Naive thymus-derived CD4-positive, alpha-beta T cell (primary cell): ENCODE measurements at regions not wholly inside any gene's neighbourhood (a gene's known extent, or its start where the extent isn't known, plus 50 kb on each side); places are given as distances from the start of the nearest gene placed in this dataset.

Experiments used
- ATAC-seq: fragments of 150-1000 bp; cut with Tn5 transposase; 2 replicates; pipeline ENCODE4 v1.10.0; 2021; ENCODE audit warnings: mild to moderate bottlenecking, moderate library complexity
- CTCF ChIA-PET: fragments of 350-600 bp; sonication (Branson Sonifier 250); formaldehyde crosslinking; loops from one replicate; lab custom pipeline; 2021; ENCODE audit warnings: antibody characterized with exemption; lab: Charles Lee
- POLR2A ChIA-PET: fragments of 350-600 bp; sonication (Branson Sonifier 250); formaldehyde crosslinking; loops from one replicate; lab custom pipeline; 2021; ENCODE audit warnings: antibody characterized with exemption, inconsistent platforms; lab: Charles Lee
- DNase-seq, 9 donors: peaks; one replicate each; pipeline versions ENCODE4 v3.0.0 to v3.0.0-alpha.2; 2020 to 2022; ENCODE audit warnings: mixed read lengths in 1 of 9
- H3K27ac ChIP-seq: one replicate; pipeline ENCODE4 v1.7.0; 2013; ENCODE audit warnings: mild to moderate bottlenecking, low read depth, low read length, moderate library complexity
- H3K27me3 ChIP-seq, 2 donors: one replicate each; pipeline ENCODE4 v1.7.0; 2013; ENCODE audit warnings: low read length in 2 of 2, mild to moderate bottlenecking in 2 of 2, moderate library complexity in 2 of 2; ENCODE audit not compliant: control insufficient read depth in 2 of 2, insufficient read depth in 2 of 2
- H3K36me3 ChIP-seq, 3 experiments: 1 replicate in 2 of 3; 2 replicates in 1 of 3; pipeline ENCODE4 v1.7.0; 2013; ENCODE audit warnings: low read length in 3 of 3, mild to moderate bottlenecking in 3 of 3, moderate library complexity in 1 of 3; ENCODE audit not compliant: insufficient read depth in 3 of 3, control insufficient read depth in 2 of 3
- H3K4me1 ChIP-seq, 2 donors: one replicate each; pipeline ENCODE4 v1.7.0; 2013; ENCODE audit warnings: low read length in 2 of 2, mild to moderate bottlenecking in 2 of 2, moderate library complexity in 1 of 2; ENCODE audit not compliant: control insufficient read depth in 2 of 2, insufficient read depth in 2 of 2
- H3K4me3 ChIP-seq: 2 replicates; pipeline ENCODE4 v1.7.0; 2013; ENCODE audit warnings: mild to moderate bottlenecking, low read length
- H3K9me3 ChIP-seq, 3 experiments: 1 replicate in 2 of 3; 2 replicates in 1 of 3; pipeline ENCODE4 v1.7.0; 2013; ENCODE audit warnings: low read length in 3 of 3; ENCODE audit not compliant: control insufficient read depth in 2 of 3
- H3K27ac Mint-ChIP-seq, 9 donors: one replicate each; pipeline ENCODE4 v1.8.0; 2020 to 2022; ENCODE audit warnings: mixed read lengths in 9 of 9, mild to moderate bottlenecking in 8 of 9, moderate library complexity in 5 of 9, inconsistent platforms in 2 of 9
- H3K27me3 Mint-ChIP-seq, 5 donors: one replicate each; pipeline ENCODE4 v1.8.0; 2021 to 2022; ENCODE audit warnings: mixed read lengths in 5 of 5, mild to moderate bottlenecking in 1 of 5
- H3K36me3 Mint-ChIP-seq, 5 donors: one replicate each; pipeline ENCODE4 v1.8.0; 2020 to 2022; ENCODE audit warnings: mixed read lengths in 5 of 5, mild to moderate bottlenecking in 3 of 5, inconsistent platforms in 1 of 5
- H3K4me1 Mint-ChIP-seq, 7 donors: one replicate each; pipeline ENCODE4 v1.8.0; 2020 to 2022; ENCODE audit warnings: mixed read lengths in 7 of 7, mild to moderate bottlenecking in 3 of 7, inconsistent platforms in 1 of 7
- H3K4me3 Mint-ChIP-seq, 10 donors: one replicate each; pipeline ENCODE4 v1.8.0; 2020 to 2022; ENCODE audit warnings: mild to moderate bottlenecking in 10 of 10, mixed read lengths in 10 of 10, moderate library complexity in 6 of 10, inconsistent platforms in 2 of 10
- H3K9me3 Mint-ChIP-seq, 11 donors: one replicate each; pipeline ENCODE4 v1.8.0; 2020 to 2022; ENCODE audit warnings: mixed read lengths in 11 of 11, mild to moderate bottlenecking in 4 of 11, inconsistent platforms in 1 of 11, moderate library complexity in 1 of 11
- intact Hi-C, 2 donors: fragments of 100-400 bp; cut with micrococcal nuclease; formaldehyde crosslinking; loops; one replicate each; pipeline ENCODE4 v1.15.1; 2023

DNA sequence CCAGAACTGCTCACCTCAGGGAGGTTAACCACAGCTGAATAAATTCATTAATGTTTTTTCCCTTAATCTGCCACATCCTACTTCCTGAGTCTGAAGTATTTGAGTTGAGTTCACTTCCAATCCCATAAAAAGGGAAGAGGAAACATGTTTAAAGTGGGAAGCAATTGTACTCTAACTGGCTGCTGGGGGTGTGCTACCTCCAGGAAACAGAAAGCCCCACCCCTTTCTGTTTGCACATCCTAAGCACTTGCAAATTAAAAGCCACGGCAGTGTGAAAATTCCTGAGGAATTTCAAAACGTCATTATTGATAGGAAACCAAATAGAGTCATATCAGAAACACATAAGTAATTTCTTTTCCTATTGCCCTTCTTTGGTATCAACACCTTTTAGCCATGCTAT is 307.0 kb upstream of the NR5A2 start:
- CTCF ChIA-PET, result no interaction called here
- no peak for ATAC-seq

DNA sequence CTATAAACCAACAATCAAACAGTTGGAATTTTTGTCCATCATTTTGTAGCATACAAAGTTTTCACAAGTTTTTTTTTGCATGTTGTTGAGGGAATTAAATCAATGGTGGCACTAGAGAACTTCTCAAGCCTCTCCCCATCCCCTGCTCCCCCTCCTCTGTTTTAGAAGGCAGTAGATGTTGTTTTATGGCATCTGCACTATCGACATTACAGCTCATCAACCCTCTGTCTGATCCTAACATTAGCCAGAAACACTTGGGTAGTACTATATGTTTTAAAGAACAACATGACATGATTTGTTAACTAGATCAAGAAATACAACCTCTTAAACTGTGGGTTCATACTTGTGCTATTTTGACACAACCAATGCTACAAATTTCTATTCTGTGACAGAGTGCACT is 306.5 kb upstream of the NR5A2 start:
- Mint-ChIP-seq H3K27me3 (peaks cover 3 to 20% (median 8%) of the 10 kb centered on the region in 5 donors), H3K27ac (no peak overlapping the region), H3K4me1 (peaks cover 0 to 5% (median 0%) of the 10 kb centered on the region in 7 donors), H3K9me3 (peaks cover 0 to 2% (median 0%) of the 10 kb centered on the region in 11 donors), H3K4me3 (no peak overlapping the region), H3K36me3 (no peaks in the 10 kb centered on the region)
- Histone ChIP-seq H3K9me3 (no peaks in the 10 kb centered on the region), H3K36me3 (no peaks in the 10 kb centered on the region), H3K27me3 (no peaks in the 10 kb centered on the region), H3K4me3 (no peak overlapping the region), H3K27ac (no peak overlapping the region), H3K4me1 (no peaks in the 10 kb centered on the region)
- intact Hi-C loops, result no loop called here
- CTCF ChIA-PET, result no interaction called here
- ATAC-seq, result no peak
- POLR2A ChIA-PET, result no interaction called here
- DNase-seq, result no peak

More for the DNA sequence above, 307.0 kb upstream of the NR5A2 start:
- no peak overlapping the region for H3K27ac Mint-ChIP-seq
- no peak overlapping the region for H3K4me3 ChIP-seq
- no peaks in the 10 kb centered on the region for H3K36me3 Mint-ChIP-seq
- peaks cover 0 to 2% (median 0%) of the 10 kb centered on the region in 11 donors for H3K9me3 Mint-ChIP-seq
- intact Hi-C loops, result no loop called here
- peaks cover 0 to 20% (median 7%) of the 10 kb centered on the region in 5 donors for H3K27me3 Mint-ChIP-seq
- no peak overlapping the region for H3K4me3 Mint-ChIP-seq
- no peaks in the 10 kb centered on the region for H3K36me3 ChIP-seq
- no peak for DNase-seq
- POLR2A ChIA-PET, result no interaction called here
- peaks cover 0 to 5% (median 0%) of the 10 kb centered on the region in 7 donors for H3K4me1 Mint-ChIP-seq
- H3K27me3 ChIP-seq, result no peaks in the 10 kb centered on the region
- H3K9me3 ChIP-seq, result no peaks in the 10 kb centered on the region
- H3K4me1 ChIP-seq, result no peaks in the 10 kb centered on the region
- H3K27ac ChIP-seq, result no peak overlapping the region

DNA sequence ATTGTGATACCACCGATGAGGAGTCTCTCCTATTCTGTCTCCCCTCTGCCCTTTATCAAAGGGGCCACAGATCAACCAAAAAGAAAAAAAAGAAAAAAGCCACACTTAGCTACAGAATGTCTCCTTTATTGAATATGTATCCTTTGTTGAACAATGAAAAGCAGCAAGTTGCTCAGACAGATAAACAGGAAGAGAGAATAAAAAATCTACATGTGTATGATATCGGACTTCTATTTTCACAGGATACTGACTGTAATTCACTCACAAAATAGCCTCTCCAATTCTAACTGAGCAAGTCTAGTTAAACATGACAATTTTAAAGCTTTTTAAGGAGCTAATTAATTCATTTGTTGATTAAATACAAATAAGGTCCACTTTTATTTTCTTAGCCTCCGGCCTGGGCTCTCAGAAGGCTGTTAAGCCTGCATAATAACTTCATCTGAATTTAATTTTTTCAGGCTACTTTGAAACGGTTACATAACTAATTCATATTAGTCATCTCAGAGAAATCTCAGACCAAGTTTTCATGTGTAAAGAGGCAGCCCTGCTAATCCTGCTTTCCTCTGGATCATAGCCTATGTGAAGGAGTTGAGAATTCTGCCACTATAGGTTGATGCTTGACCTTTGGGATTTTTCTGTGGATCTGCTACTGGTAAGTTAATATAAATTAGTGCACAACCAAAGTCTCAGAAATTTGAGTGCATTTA is 304.1 kb upstream of the NR5A2 start:
- ChIA-PET POLR2A (no interaction called here), CTCF (no interaction called here)
- no peak for DNase-seq
- Mint-ChIP-seq H3K4me3 (no peak overlapping the region), H3K27me3 (peaks cover 5 to 26% (median 17%) of the 10 kb centered on the region in 5 donors), H3K36me3 (no peaks in the 10 kb centered on the region), H3K9me3 (peaks cover 0 to 4% (median 0%) of the 10 kb centered on the region in 11 donors), H3K27ac (no peak overlapping the region), H3K4me1 (peaks cover 0 to 5% (median 0%) of the 10 kb centered on the region in 7 donors)
- intact Hi-C loops, result no loop called here
- Histone ChIP-seq H3K27me3 (no peaks in the 10 kb centered on the region), H3K9me3 (no peaks in the 10 kb centered on the region), H3K36me3 (no peaks in the 10 kb centered on the region), H3K4me3 (no peak overlapping the region), H3K27ac (no peak overlapping the region), H3K4me1 (no peaks in the 10 kb centered on the region)
- no peak for ATAC-seq

DNA sequence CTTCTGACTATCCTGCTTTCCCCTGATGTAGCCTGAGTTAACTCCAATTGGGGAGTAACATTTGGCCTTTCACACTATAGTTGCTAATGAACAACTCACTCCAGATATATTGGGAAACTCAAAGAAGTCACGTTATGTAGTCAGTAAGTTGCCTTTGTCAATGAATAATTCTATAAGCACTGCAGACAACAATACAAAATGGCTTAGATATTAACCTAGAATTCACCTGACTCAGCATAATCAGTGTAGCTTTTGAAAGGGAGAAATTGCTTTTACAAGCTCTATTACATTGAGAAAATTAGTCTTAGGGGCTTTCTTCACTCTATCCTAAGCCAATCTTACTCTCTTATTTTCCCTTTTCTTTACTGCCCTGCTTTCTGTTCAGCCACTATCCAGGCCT is 303.5 kb upstream of the NR5A2 start:
- Histone ChIP-seq H3K4me3 (no peak overlapping the region), H3K9me3 (no peaks in the 10 kb centered on the region), H3K27me3 (no peaks in the 10 kb centered on the region), H3K27ac (no peak overlapping the region), H3K4me1 (no peaks in the 10 kb centered on the region), H3K36me3 (no peaks in the 10 kb centered on the region)
- H3K27ac Mint-ChIP-seq, result no peak overlapping the region
- H3K27me3 Mint-ChIP-seq, result peaks cover 5 to 23% (median 18%) of the 10 kb centered on the region in 5 donors
- no peaks in the 10 kb centered on the region for H3K36me3 Mint-ChIP-seq
- peaks cover 0 to 5% (median 0%) of the 10 kb centered on the region in 7 donors for H3K4me1 Mint-ChIP-seq
- peaks cover 0 to 2% (median 0%) of the 10 kb centered on the region in 11 donors for H3K9me3 Mint-ChIP-seq
- intact Hi-C loops, result no loop called here
- no peak for ATAC-seq
- DNase-seq, result no peak
- POLR2A ChIA-PET, result no interaction called here
- CTCF ChIA-PET, result no interaction called here
- H3K4me3 Mint-ChIP-seq, result no peak overlapping the region

DNA sequence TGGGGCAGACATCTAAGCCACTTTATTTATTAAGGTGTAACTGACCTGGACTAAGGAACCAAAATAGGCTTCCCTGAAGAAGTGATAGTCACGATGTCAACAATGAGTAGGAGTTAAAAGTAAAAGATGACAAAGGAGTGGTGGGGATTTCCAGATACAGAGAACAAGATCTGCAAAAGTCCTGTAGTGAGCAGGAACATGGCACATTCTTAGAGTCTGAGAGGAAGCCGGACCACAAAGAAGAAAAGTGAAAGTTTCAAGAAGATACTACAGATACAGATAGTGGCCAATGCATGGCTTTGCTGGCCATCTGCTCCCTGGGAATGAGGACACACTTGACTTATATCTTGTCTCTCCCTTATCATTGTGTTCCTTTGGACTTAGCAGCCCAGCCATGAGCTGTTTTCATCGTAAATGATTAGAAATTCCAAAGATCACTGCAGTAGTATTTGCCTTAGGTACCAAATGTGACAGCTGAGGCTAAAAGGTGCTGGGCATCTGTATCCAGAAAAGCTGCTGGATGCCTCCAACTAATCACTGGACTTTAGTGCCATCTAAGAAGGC is 302.4 kb upstream of the NR5A2 start:
- peaks cover 5 to 23% (median 16%) of the 10 kb centered on the region in 5 donors for H3K27me3 Mint-ChIP-seq
- ChIA-PET CTCF (no interaction called here), POLR2A (no interaction called here)
- DNase-seq, result no peak
- Histone ChIP-seq H3K4me3 (no peak overlapping the region), H3K27ac (no peak overlapping the region), H3K27me3 (no peaks in the 10 kb centered on the region), H3K9me3 (no peaks in the 10 kb centered on the region), H3K4me1 (no peaks in the 10 kb centered on the region), H3K36me3 (no peaks in the 10 kb centered on the region)
- peaks cover 0 to 5% (median 0%) of the 10 kb centered on the region in 7 donors for H3K4me1 Mint-ChIP-seq
- H3K4me3 Mint-ChIP-seq, result no peak overlapping the region
- no peaks in the 10 kb centered on the region for H3K36me3 Mint-ChIP-seq
- no peak for ATAC-seq
- no peak overlapping the region for H3K27ac Mint-ChIP-seq
- H3K9me3 Mint-ChIP-seq, result peaks cover 0 to 2% (median 0%) of the 10 kb centered on the region in 11 donors
- intact Hi-C loops, result no loop called here

DNA sequence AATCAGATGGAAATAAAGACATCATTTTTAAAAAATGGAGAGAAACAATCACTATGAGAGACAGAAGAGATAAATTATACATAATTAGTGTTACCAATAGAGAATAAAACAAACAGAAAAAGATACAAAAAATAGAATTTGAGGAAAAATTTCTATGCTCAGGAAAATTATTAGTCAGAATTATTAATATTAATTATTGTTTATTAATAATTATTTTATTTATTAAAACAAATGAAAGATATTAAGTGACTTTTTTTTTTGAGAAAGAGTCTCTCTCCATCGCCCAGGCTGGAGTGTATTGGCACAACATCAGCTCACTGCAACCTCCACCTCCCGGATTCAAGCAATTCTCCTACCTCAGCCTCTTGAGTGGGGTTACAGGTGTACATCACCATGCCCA is 299.8 kb upstream of the NR5A2 start:
- Mint-ChIP-seq H3K4me1 (peaks cover 0 to 5% (median 0%) of the 10 kb centered on the region in 7 donors), H3K27ac (no peak overlapping the region), H3K9me3 (peaks cover 0 to 5% (median 0%) of the 10 kb centered on the region in 11 donors), H3K27me3 (peaks cover 4 to 32% (median 19%) of the 10 kb centered on the region in 5 donors), H3K4me3 (no peak overlapping the region), H3K36me3 (no peaks in the 10 kb centered on the region)
- intact Hi-C loops, result no loop called here
- no peaks in the 10 kb centered on the region for H3K36me3 ChIP-seq
- H3K27me3 ChIP-seq, result no peaks in the 10 kb centered on the region
- no peak for ATAC-seq
- H3K4me3 ChIP-seq, result no peak overlapping the region
- ChIA-PET CTCF (no interaction called here), POLR2A (no interaction called here)
- no peak overlapping the region for H3K27ac ChIP-seq
- DNase-seq, result no peak
- no peaks in the 10 kb centered on the region for H3K4me1 ChIP-seq
- no peaks in the 10 kb centered on the region for H3K9me3 ChIP-seq

DNA sequence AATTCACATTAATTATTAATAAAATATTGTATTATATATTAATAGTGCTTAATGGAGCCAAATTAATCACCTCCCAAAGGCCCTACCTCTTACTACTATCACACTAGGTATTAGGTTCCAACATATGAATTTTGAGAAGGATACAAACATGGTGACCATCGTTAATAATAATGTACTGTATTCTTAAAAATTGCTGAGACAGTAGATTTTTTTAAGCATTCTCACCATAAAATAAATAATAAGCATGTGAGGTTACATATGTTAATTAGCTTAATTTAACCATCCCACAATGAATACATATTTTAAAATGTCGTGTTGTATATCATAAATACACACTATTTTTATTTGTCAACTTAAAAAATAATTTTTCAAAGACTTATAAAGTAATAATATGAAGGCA is 299.2 kb upstream of the NR5A2 start:
- intact Hi-C loops, result no loop called here
- H3K9me3 Mint-ChIP-seq, result peaks cover 0 to 5% (median 1%) of the 10 kb centered on the region in 11 donors
- Histone ChIP-seq H3K4me1 (no peaks in the 10 kb centered on the region), H3K27ac (no peak overlapping the region), H3K27me3 (no peaks in the 10 kb centered on the region), H3K4me3 (no peak overlapping the region), H3K9me3 (no peaks in the 10 kb centered on the region), H3K36me3 (no peaks in the 10 kb centered on the region)
- ChIA-PET CTCF (no interaction called here), POLR2A (no interaction called here)
- H3K27me3 Mint-ChIP-seq, result peaks cover 4 to 35% (median 17%) of the 10 kb centered on the region in 5 donors
- ATAC-seq, result no peak
- H3K27ac Mint-ChIP-seq, result no peak overlapping the region
- H3K36me3 Mint-ChIP-seq, result no peaks in the 10 kb centered on the region
- no peak overlapping the region for H3K4me3 Mint-ChIP-seq
- DNase-seq, result no peak
- peaks cover 0 to 5% (median 0%) of the 10 kb centered on the region in 7 donors for H3K4me1 Mint-ChIP-seq
